Body of pancreas (tissue), 4 donors: ENCODE measurements at regions not wholly inside any gene's neighbourhood (a gene's known extent, or its start where the extent isn't known, plus 50 kb on each side); places are given as distances from the start of the nearest gene placed in this dataset.

ENCODE experiments used
- CTCF ChIP-seq, 7 experiments: fragments of 450-650 bp in 4 of 7; fragments of 200-600 bp in 3 of 7; sonication (generic) in 3 of 7; IDR thresholded peaks; one replicate each; pipeline ENCODE4 v1.5.1; 2016 to 2019; ENCODE audit warnings: antibody characterized with exemption in 7 of 7
- POLR2A ChIP-seq, 3 donors: fragments of 450-650 bp; IDR thresholded peaks; one replicate each; pipeline ENCODE4 v1.6.1; 2016; ENCODE audit warnings: antibody characterized with exemption in 3 of 3, mild to moderate bottlenecking in 2 of 3

DNA sequence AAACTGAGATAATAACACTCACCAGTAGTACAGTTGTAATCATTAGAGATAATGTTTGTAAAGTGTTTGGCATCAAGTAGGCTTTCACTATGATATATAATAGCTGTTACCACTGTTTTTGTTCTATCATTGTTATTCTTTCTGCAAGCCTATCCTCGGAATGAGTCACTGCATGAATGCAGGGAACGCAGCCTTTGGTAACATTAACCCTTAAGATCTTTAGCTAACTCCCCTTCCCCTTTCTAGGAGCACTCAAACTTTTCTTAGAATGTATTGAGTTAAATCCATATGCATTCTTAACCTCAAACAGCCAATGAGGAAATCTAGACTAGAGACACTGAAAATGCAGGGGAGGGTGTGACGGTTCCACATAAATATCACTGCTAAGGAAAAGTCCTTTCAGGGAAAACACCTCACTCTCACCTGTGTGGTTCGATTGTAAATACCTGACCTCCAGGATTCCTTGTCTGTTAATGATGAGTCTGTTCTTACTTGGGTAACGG, 467.3 kb downstream of the SETD4 start:
- no peak for TF ChIP-seq POLR2A (IDR thresholded peaks at IDR 0.05)
- TF ChIP-seq CTCF (IDR thresholded peaks at IDR 0.05) = no peak
